HepG2 (cell line): ENCODE measurements at regions not wholly inside any gene's neighbourhood (a gene's known extent, or its start where the extent isn't known, plus 50 kb on each side); places are given as distances from the start of the nearest gene placed in this dataset.

Experiments
- ATAC-seq: fragments of 200-7000 bp; cut with Tn5 transposase; 3 replicates; pipeline ENCODE4 v1.9.1; 2020; ENCODE audit warnings: mild to moderate bottlenecking, moderate library complexity
- BruUV-seq: library from RNA; stranded (reverse); fragments of 400-500 nt; replicated peaks from 2 replicates; lab custom pipeline; 2021; lab: Mats Ljungman, UMichigan
- CTCF ChIA-PET: fragments of 300-600 bp; formaldehyde crosslinking; extraction: SDS; loops from one replicate; lab custom pipeline; 2021; ENCODE audit warnings: low total read pairs, inconsistent platforms, low intra/inter-chr PET ratio; lab: Yijun Ruan, JAX
- POLR2A ChIA-PET: fragments of 350-600 bp; sonication (Branson Sonifier 250); formaldehyde crosslinking; loops from one replicate; lab custom pipeline; 2020; ENCODE audit warnings: antibody characterized with exemption, inconsistent platforms; lab: Yijun Ruan, JAX
- DNase-seq: peaks from one replicate; pipeline ENCODE4 v3.0.0-alpha.2; 2015; ENCODE audit warnings: low spot score
- FAIRE-seq: peaks from 3 replicates; lab custom pipeline; 2011; peaks lifted over from hg19 to GRCh38; lab: Jason Lieb, UNC
- H2AFZ ChIP-seq: one replicate; pipeline ENCODE4 v1.6.1; 2011; ENCODE audit warnings: low read length, inconsistent platforms
- H3K27ac ChIP-seq: fragments of 300-600 bp; 3 replicates; pipeline ENCODE4 v1.8.0; 2011; ENCODE audit warnings: mixed run types, mild to moderate bottlenecking, mixed read lengths, low read length, inconsistent platforms; ENCODE audit not compliant: insufficient read depth; ENCODE audit errors: extremely low read length
- H3K27me3 ChIP-seq, 2 experiments: fragments of 200-600 bp in 1 of 2; 2 replicates in 1 of 2; 3 replicates in 1 of 2; pipeline versions ENCODE4 v1.6.0 to v1.8.0; 2011; ENCODE audit warnings: low read length in 2 of 2, mild to moderate bottlenecking in 2 of 2, moderate library complexity in 2 of 2, inconsistent platforms in 1 of 2; ENCODE audit not compliant: insufficient read depth in 2 of 2, control insufficient read depth in 1 of 2
- H3K36me3 ChIP-seq, 2 experiments: fragments of 200-600 bp in 1 of 2; replicated peaks in 1 of 2; 2 replicates in 1 of 2; 3 replicates in 1 of 2; pipeline versions ENCODE4 v1.5.1 to v1.8.0; 2011; ENCODE audit warnings: low read length in 2 of 2, inconsistent platforms in 1 of 2; ENCODE audit not compliant: insufficient read depth in 2 of 2, control insufficient read depth in 1 of 2
- H3K4me1 ChIP-seq: 2 replicates; pipeline ENCODE4 v1.5.1; 2012; ENCODE audit warnings: low read length, inconsistent platforms; ENCODE audit not compliant: insufficient read depth
- H3K4me2 ChIP-seq: 2 replicates; pipeline ENCODE4 v1.6.0; 2011; ENCODE audit warnings: low read depth, low read length, inconsistent platforms
- H3K4me3 ChIP-seq, 3 experiments: fragments of 200-600 bp in 1 of 3; sonication (generic), shearing (Covaris generic) in 1 of 3; replicated peaks in 1 of 3; 2 replicates each; pipeline ENCODE4 v1.5.1; 2011 to 2016; ENCODE audit warnings: low read length in 3 of 3, inconsistent platforms in 2 of 3, low read depth in 2 of 3, mild to moderate bottlenecking in 2 of 3, control low read depth in 1 of 3, mixed read lengths in 1 of 3; ENCODE audit not compliant: insufficient read depth in 1 of 3
- H3K79me2 ChIP-seq: one replicate; pipeline ENCODE4 v1.6.1; 2011; ENCODE audit warnings: low read length, inconsistent platforms; ENCODE audit not compliant: insufficient read depth
- H3K9ac ChIP-seq: 2 replicates; pipeline ENCODE4 v1.6.0; 2011; ENCODE audit warnings: mild to moderate bottlenecking, low read depth, low read length, inconsistent platforms; ENCODE audit not compliant: insufficient read depth
- H3K9me3 ChIP-seq: 2 replicates; pipeline ENCODE4 v1.5.1; 2012; ENCODE audit warnings: mild to moderate bottlenecking, low read length
- H4K20me1 ChIP-seq: 2 replicates; pipeline ENCODE4 v1.6.0; 2011; ENCODE audit warnings: inconsistent platforms, mild to moderate bottlenecking, low read length, moderate library complexity; ENCODE audit not compliant: insufficient read depth
- ETS1 ChIP-seq: sonication (generic); formaldehyde crosslinking; IDR thresholded peaks from 2 replicates; pipeline ENCODE4 v1.4.0; 2020; ENCODE audit warnings: missing genetic modification reagents
- KLF6 ChIP-seq: IDR thresholded peaks from 2 replicates; pipeline ENCODE4 v1.8.0; 2016; ENCODE audit warnings: missing biosample characterization, missing genetic modification reagents
- MIER3 ChIP-seq: IDR thresholded peaks from 2 replicates; pipeline ENCODE4 v1.6.1; 2016; ENCODE audit warnings: missing compliant biosample characterization, borderline replicate concordance
- MTERF4 ChIP-seq: sonication (generic); formaldehyde crosslinking; IDR thresholded peaks from 2 replicates; pipeline ENCODE4 v1.8.0; 2023; ENCODE audit warnings: mild to moderate bottlenecking, missing genetic modification reagents
- REXO4 ChIP-seq: sonication (generic); formaldehyde crosslinking; IDR thresholded peaks from 2 replicates; pipeline ENCODE4 v1.8.0; 2022; ENCODE audit warnings: missing genetic modification reagents, mild to moderate bottlenecking, borderline replicate concordance
- SETDB1 ChIP-seq: sonication (generic); formaldehyde crosslinking; IDR thresholded peaks from 2 replicates; pipeline ENCODE4 v1.5.1; 2020; ENCODE audit warnings: missing genetic modification reagents, mild to moderate bottlenecking, borderline replicate concordance
- TCF7 ChIP-seq: sonication (generic); IDR thresholded peaks from 2 replicates; pipeline ENCODE4 v1.6.1; 2016; ENCODE audit warnings: antibody characterized with exemption, low read depth
- ZBTB14 ChIP-seq: sonication (generic); formaldehyde crosslinking; IDR thresholded peaks from 2 replicates; pipeline ENCODE4 v1.4.0; 2020; ENCODE audit warnings: missing genetic modification reagents
- ZNF136 ChIP-seq: sonication (generic); formaldehyde crosslinking; IDR thresholded peaks from 2 replicates; pipeline ENCODE4 v1.8.1; 2022; ENCODE audit warnings: low read depth, mild to moderate bottlenecking, moderate library complexity, missing genetic modification reagents
- ZNF598 ChIP-seq: sonication (generic); formaldehyde crosslinking; IDR thresholded peaks from 2 replicates; pipeline ENCODE4 v1.5.1; 2020; ENCODE audit warnings: mild to moderate bottlenecking, missing genetic modification reagents, borderline replicate concordance
- WGBS: methylation state at CpG from one replicate; pipeline ENCODE4 v1.1.6; 2017; ENCODE audit warnings: low lambda C conversion rate; 5-methylcytosine and 5-hydroxymethylcytosine counted together
- in situ Hi-C: cut with HindIII; loops from 2 replicates; pipeline ENCODE4 v1.10.0; 2017; ENCODE audit warnings: low pct_unique_long_range_greater_than_20kb; ENCODE audit not compliant: extremely low pct_ligation_motif_present
- intact Hi-C: fragments of 100-400 bp; cut with micrococcal nuclease; formaldehyde crosslinking; loops from one replicate; pipeline ENCODE4 v1.10.0; 2022; ENCODE audit not compliant: unreplicated experiment
- TF ChIP-seq, protein P1 (sequence below): sonication (generic); formaldehyde crosslinking; IDR thresholded peaks from 2 replicates; pipeline ENCODE4 v1.8.1; 2023; ENCODE audit warnings: mild to moderate bottlenecking, missing genetic modification reagents
- TF ChIP-seq, protein P2 (sequence below): sonication (generic); formaldehyde crosslinking; IDR thresholded peaks from 2 replicates; pipeline ENCODE4 v1.4.0; 2020; ENCODE audit warnings: mild to moderate bottlenecking, low read depth, missing genetic modification reagents
- TF ChIP-seq, protein P3 (sequence below): sonication (generic); formaldehyde crosslinking; IDR thresholded peaks from 2 replicates; pipeline ENCODE4 v1.4.0; 2020; ENCODE audit warnings: missing genetic modification reagents, borderline replicate concordance

GRCh38 chr2:239616729-239617128 is 215.9 kb upstream of the HDAC4 start:
- POLR2A ChIA-PET: interaction anchor here (0.6 kb wide), 1 partner anchor 197 kb away, joined by 4 read pairs; no protein-coding TSS in a partner anchor
- in situ Hi-C loops: no loop called here
- H3K9ac ChIP-seq: no peak overlapping the region

More at GRCh38 chr2:239616729-239617128, 215.9 kb upstream of the HDAC4 start:
- Histone ChIP-seq H3K36me3 (no peaks in the 10 kb centered on the region), H3K27me3 (0 out of 5 replicates have a peak, but pooled peaks cover 0 to 7% of the 10 kb centered on the region in 2 experiments), H3K27ac (no peak overlapping the region), H3K79me2 (no peaks in the 10 kb centered on the region), H3K4me3 (no peak overlapping the region), H4K20me1 (no peaks in the 10 kb centered on the region), H3K9me3 (no peaks in the 10 kb centered on the region), H3K4me1 (no peaks in the 10 kb centered on the region), H2AFZ (no peak overlapping the region), H3K4me2 (no peak overlapping the region)
- FAIRE-seq (no peak), ATAC-seq (no peak), DNase-seq (no peak)
- TF ChIP-seq ZNF136: no peak
- no peak for TF ChIP-seq ETS1 (CRISPR knock-in tag)
- TF ChIP-seq, protein P1, sequence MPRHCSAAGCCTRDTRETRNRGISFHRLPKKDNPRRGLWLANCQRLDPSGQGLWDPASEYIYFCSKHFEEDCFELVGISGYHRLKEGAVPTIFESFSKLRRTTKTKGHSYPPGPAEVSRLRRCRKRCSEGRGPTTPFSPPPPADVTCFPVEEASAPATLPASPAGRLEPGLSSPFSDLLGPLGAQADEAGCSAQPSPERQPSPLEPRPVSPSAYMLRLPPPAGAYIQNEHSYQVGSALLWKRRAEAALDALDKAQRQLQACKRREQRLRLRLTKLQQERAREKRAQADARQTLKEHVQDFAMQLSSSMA (CRISPR knock-in tag): no peak
- no peak for TF ChIP-seq MIER3
- no peak for TF ChIP-seq SETDB1
- TF ChIP-seq, protein P2, sequence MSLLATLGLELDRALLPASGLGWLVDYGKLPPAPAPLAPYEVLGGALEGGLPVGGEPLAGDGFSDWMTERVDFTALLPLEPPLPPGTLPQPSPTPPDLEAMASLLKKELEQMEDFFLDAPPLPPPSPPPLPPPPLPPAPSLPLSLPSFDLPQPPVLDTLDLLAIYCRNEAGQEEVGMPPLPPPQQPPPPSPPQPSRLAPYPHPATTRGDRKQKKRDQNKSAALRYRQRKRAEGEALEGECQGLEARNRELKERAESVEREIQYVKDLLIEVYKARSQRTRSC (CRISPR knock-in tag): no peak
- no peak for TF ChIP-seq ZBTB14 (CRISPR knock-in tag)
- TF ChIP-seq KLF6 (CRISPR knock-in tag): no peak
- no peak for TF ChIP-seq REXO4 (CRISPR knock-in tag)
- no peak for TF ChIP-seq ZNF598
- TF ChIP-seq MTERF4 (CRISPR knock-in tag): no peak
- TF ChIP-seq TCF7: no peak
- TF ChIP-seq, protein P3, sequence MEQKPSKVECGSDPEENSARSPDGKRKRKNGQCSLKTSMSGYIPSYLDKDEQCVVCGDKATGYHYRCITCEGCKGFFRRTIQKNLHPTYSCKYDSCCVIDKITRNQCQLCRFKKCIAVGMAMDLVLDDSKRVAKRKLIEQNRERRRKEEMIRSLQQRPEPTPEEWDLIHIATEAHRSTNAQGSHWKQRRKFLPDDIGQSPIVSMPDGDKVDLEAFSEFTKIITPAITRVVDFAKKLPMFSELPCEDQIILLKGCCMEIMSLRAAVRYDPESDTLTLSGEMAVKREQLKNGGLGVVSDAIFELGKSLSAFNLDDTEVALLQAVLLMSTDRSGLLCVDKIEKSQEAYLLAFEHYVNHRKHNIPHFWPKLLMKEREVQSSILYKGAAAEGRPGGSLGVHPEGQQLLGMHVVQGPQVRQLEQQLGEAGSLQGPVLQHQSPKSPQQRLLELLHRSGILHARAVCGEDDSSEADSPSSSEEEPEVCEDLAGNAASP: no peak
- CTCF ChIA-PET: no interaction called here
- intact Hi-C loops: no loop called here
- 17% methylated on average over 2 of the region's 2 CpGs for WGBS
- no TSS peak for BruUV-seq
